ENCODE measurements at regions not wholly inside any gene's neighbourhood (a gene's known extent, or its start where the extent isn't known, plus 50 kb on each side); places are given as distances from the start of the nearest gene placed in this dataset.
"Not testable (repeated sequence)": the region's sequence is repeated elsewhere in the genome, so short reads cannot be mapped to it uniquely, and the experiment has no call there.

DNA sequence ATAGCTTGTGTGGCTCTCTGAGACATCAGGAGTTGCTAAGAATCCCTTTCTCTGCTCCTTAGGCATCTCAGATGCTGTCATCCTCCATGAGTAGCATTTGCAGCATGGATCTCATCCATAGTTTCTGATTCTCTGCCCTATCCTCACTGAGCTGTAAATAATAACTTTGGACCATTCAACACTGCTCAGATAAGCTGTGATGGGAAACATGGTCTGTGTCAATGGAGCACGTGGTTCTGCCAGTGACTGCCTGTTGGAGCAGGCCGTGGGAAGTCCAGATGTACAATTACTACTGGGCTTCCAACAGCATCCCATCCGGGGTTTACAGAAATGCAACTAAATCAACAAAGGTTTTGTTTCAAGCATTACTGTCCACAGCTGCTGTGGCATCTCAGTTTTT is 160.1 kb downstream of the OR4C45 start:
- no peaks in the 10 kb centered on the region for H3K9me3 ChIP-seq
- TF ChIP-seq, protein P1, sequence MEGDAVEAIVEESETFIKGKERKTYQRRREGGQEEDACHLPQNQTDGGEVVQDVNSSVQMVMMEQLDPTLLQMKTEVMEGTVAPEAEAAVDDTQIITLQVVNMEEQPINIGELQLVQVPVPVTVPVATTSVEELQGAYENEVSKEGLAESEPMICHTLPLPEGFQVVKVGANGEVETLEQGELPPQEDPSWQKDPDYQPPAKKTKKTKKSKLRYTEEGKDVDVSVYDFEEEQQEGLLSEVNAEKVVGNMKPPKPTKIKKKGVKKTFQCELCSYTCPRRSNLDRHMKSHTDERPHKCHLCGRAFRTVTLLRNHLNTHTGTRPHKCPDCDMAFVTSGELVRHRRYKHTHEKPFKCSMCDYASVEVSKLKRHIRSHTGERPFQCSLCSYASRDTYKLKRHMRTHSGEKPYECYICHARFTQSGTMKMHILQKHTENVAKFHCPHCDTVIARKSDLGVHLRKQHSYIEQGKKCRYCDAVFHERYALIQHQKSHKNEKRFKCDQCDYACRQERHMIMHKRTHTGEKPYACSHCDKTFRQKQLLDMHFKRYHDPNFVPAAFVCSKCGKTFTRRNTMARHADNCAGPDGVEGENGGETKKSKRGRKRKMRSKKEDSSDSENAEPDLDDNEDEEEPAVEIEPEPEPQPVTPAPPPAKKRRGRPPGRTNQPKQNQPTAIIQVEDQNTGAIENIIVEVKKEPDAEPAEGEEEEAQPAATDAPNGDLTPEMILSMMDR (IDR thresholded peaks at IDR 0.05): no peak
- no peak for DNase-seq
- no peaks in the 10 kb centered on the region for H3K36me3 ChIP-seq
- intact Hi-C loops (cut with DNase I; ENCODE audit: low total_unique reads): no loop called here
- no peaks in the 10 kb centered on the region for H3K27me3 ChIP-seq
- H3K27ac ChIP-seq: no peak overlapping the region
- H3K4me3 ChIP-seq: no peak overlapping the region
- no peaks in the 10 kb centered on the region for H3K4me1 ChIP-seq

DNA sequence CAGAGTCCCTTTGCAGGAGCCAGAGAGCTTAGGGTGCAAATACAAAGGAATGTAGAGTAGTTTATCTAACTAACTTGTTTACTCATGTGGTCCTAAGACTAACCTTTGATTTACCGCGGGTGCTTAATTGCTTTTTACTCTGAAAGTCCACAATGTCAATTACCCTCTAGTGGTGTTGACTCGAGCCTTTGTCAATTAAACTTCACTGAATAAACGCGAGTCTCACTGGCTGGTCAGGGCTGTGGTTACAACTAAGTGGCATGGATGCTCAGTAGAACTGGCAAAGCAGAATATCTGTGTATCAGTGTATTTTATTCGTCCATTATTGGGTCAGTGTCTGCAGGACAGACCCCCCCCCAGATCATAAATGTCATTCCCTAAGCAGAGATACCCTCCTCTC is 181.7 kb downstream of the OR4C45 start:
- intact Hi-C loops (cut with DNase I; ENCODE audit: low total_unique reads): no loop called here
- DNase-seq: no peak
- H3K9me3 ChIP-seq: no peaks in the 10 kb centered on the region
- no peaks in the 10 kb centered on the region for H3K36me3 ChIP-seq
- TF ChIP-seq, protein P1 (IDR thresholded peaks at IDR 0.05): no peak
- no peaks in the 10 kb centered on the region for H3K4me1 ChIP-seq
- H3K4me3 ChIP-seq: no peak overlapping the region
- no peaks in the 10 kb centered on the region for H3K27me3 ChIP-seq
- no peak overlapping the region for H3K27ac ChIP-seq

DNA sequence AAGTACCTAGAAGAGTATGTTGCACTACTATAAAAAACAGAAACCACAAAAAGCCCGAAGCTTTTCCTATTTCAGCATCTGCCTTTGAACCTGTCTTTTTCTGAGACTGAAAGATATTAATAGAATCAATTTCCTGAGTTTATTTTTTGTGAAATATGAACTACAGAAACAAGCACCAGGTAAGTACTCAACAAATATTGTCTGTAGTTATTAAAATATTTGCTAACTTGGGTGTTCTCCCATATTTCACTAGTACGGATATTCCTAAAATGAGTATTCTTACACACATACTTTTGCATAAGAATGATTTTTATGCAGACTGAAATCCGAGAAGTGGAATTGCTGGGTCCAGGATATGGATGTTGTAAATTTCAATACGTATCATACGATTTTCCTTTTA is 188.0 kb downstream of the OR4C45 start:
- H3K36me3 ChIP-seq: no peaks in the 10 kb centered on the region
- TF ChIP-seq, protein P1 (IDR thresholded peaks at IDR 0.05): no peak
- H3K27ac ChIP-seq: no peak overlapping the region
- intact Hi-C loops (cut with DNase I; ENCODE audit: low total_unique reads): no loop called here
- no peak overlapping the region for H3K4me3 ChIP-seq
- H3K4me1 ChIP-seq: no peaks in the 10 kb centered on the region
- no peaks in the 10 kb centered on the region for H3K27me3 ChIP-seq
- no peaks in the 10 kb centered on the region for H3K9me3 ChIP-seq
- DNase-seq: no peak

DNA sequence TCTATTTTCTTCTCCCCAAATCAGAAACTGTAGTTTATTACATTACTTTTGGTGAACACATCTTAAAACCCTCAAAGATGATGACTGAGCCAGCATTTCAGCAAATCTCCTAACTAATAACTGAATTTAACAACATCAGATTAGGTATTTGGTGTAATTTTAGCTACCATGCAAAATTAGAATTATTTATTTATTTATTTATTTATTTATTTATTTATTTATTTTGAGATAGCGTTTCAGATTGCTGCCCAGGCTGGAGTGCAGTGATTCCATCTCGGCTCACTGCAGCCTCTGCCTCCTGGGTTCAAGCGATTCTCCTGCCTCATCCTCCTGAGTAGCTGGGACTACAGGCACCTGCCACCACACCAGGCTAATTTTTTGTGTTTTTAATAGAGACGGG is 205.7 kb downstream of the OR4C45 start:
- intact Hi-C loops (cut with DNase I; ENCODE audit: low total_unique reads); H3K27me3 ChIP-seq; H3K4me3 ChIP-seq; H3K4me1 ChIP-seq; H3K9me3 ChIP-seq; DNase-seq; H3K36me3 ChIP-seq; H3K27ac ChIP-seq: not testable (repeated sequence)

DNA sequence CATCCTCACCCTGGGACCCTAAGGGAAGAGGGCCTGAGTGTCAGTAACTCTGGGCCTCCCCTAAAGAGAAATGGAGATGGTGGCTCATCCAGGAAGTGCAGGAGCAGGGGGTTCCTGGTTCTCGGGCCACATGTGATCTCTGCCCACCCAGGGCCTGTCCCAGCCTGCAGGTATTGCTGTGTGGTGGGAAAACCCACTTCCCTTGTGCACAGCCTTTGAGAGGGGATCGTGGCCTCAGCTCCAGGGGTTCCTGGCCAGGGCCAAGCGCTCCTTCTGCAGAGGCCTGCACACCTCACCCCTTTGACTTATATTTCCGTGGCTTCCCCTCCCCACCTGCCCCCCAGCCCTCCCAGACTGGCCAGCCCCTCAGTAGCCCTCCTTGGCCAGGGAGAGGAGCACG is 213.5 kb downstream of the OR4C45 start:
- no peaks in the 10 kb centered on the region for H3K9me3 ChIP-seq
- intact Hi-C loops (cut with DNase I; ENCODE audit: low total_unique reads): no loop called here
- DNase-seq: peak in 1 of 2 donors; percentile 60
- no peaks in the 10 kb centered on the region for H3K4me1 ChIP-seq
- no peak overlapping the region for H3K4me3 ChIP-seq
- no peaks in the 10 kb centered on the region for H3K27me3 ChIP-seq
- TF ChIP-seq, protein P1 (IDR thresholded peaks at IDR 0.05): no peak
- H3K27ac ChIP-seq: no peak overlapping the region
- no peaks in the 10 kb centered on the region for H3K36me3 ChIP-seq

DNA sequence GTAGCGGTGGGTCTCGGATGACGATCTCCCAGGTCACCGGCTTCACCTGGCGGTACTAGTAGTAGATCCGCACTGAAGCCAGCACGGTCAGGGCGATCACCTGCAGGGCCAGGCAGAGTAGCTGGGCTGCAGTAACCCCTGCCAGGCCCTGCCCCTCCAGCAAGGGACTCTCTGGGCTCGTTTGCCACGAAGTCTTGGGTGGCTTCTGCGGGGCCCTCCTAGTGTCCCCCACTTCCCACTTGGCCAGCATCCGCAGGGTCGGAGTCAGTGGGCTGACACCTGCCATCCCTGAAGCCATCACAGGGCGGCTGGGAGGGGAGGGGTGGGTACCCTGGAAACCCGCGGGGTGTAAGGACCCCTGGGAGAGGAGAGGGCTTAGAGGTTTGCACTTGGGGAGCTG is 214.0 kb downstream of the OR4C45 start:
- DNase-seq: no peak
- no peaks in the 10 kb centered on the region for H3K27me3 ChIP-seq
- intact Hi-C loops (cut with DNase I; ENCODE audit: low total_unique reads): no loop called here
- no peak overlapping the region for H3K27ac ChIP-seq
- H3K4me1 ChIP-seq: no peaks in the 10 kb centered on the region
- H3K9me3 ChIP-seq: no peaks in the 10 kb centered on the region
- TF ChIP-seq, protein P1 (IDR thresholded peaks at IDR 0.05): no peak
- H3K4me3 ChIP-seq: no peak overlapping the region
- no peaks in the 10 kb centered on the region for H3K36me3 ChIP-seq

Data from tibial artery (tissue), 4 donors.